A549 (cell line): ENCODE measurements at regions not wholly inside any gene's neighbourhood (a gene's known extent, or its start where the extent isn't known, plus 50 kb on each side); places are given as distances from the start of the nearest gene placed in this dataset.

Source experiments
- ATAC-seq, 2 experiments: fragments of 200-7000 bp in 1 of 2; fragments of >200 bp in 1 of 2; cut with Nextera tagmentation in 1 of 2; cut with Tn5 transposase in 1 of 2; 3 replicates each; pipeline versions ENCODE4 v1.8.0 to v1.9.1; 2018 to 2020; ENCODE audit warnings: mild to moderate bottlenecking in 1 of 2, moderate library complexity in 1 of 2
- CTCF ChIA-PET: fragments of 300-600 bp; sonication (Branson Sonifier 250); formaldehyde crosslinking; extraction: SDS; loops from one replicate; lab custom pipeline; 2021; ENCODE audit warnings: antibody characterized with exemption, inconsistent platforms; lab: Yijun Ruan, JAX
- POLR2A ChIA-PET: fragments of 350-600 bp; formaldehyde crosslinking; extraction: SDS; loops from one replicate; lab custom pipeline; 2021; ENCODE audit warnings: antibody characterized with exemption, inconsistent platforms; lab: Yijun Ruan, JAX
- DNase-seq, 2 experiments: peaks; one replicate each; pipeline versions ENCODE4 v3.0.0 to v3.0.0-alpha.2; 2011 to 2016; ENCODE audit warnings: low read depth in 1 of 2, low spot score in 1 of 2
- FAIRE-seq: peaks from 2 replicates; lab custom pipeline; 2011; peaks lifted over from hg19 to GRCh38; lab: Jason Lieb, UNC
- H3K27ac ChIP-seq, 2 experiments: fragments of >200 bp; sonication (Bioruptor Twin); formaldehyde crosslinking; 3 replicates each; pipeline ENCODE4 v1.5.1; 2016 to 2017
- H3K4me1 ChIP-seq: fragments of >200 bp; sonication (Bioruptor Twin); formaldehyde crosslinking; 3 replicates; pipeline ENCODE4 v1.6.1; 2016
- H3K4me2 ChIP-seq: fragments of >200 bp; sonication (Bioruptor Twin); formaldehyde crosslinking; 3 replicates; pipeline ENCODE4 v1.6.1; 2016
- H3K4me3 ChIP-seq: fragments of >200 bp; sonication (Bioruptor Twin); formaldehyde crosslinking; 3 replicates; pipeline ENCODE4 v1.5.1; 2016
- H3K9me3 ChIP-seq: fragments of >200 bp; sonication (Bioruptor Twin); formaldehyde crosslinking; 3 replicates; pipeline ENCODE4 v1.6.1; 2016
- BCL3 ChIP-seq: fragments of >200 bp; sonication (Bioruptor Twin); formaldehyde crosslinking; IDR thresholded peaks from 3 replicates; pipeline ENCODE4 v1.6.1; 2016
- CEBPB ChIP-seq, 2 experiments: fragments of >200 bp in 1 of 2; sonication (Bioruptor Twin) in 1 of 2; formaldehyde crosslinking in 1 of 2; IDR thresholded peaks; 2 replicates each; pipeline ENCODE4 v1.6.1; 2012 to 2016
- CHD4 ChIP-seq: fragments of 200-600 bp; sonication (generic); IDR thresholded peaks from 2 replicates; pipeline ENCODE4 v1.6.1; 2016; ENCODE audit warnings: antibody characterized with exemption, mild to moderate bottlenecking, borderline replicate concordance
- EHF ChIP-seq: fragments of 250-450 bp; sonication (Bioruptor Pico); IDR thresholded peaks from 2 replicates; pipeline ENCODE4 v1.5.0; 2020; ENCODE audit warnings: mild to moderate bottlenecking
- EHMT2 ChIP-seq: fragments of 200-600 bp; sonication (generic); IDR thresholded peaks from 2 replicates; pipeline ENCODE4 v1.6.1; 2016; ENCODE audit warnings: antibody characterized with exemption, low read depth, mild to moderate bottlenecking, moderate library complexity
- EP300 ChIP-seq, 2 experiments: fragments of >200 bp; sonication (Bioruptor Twin); formaldehyde crosslinking; IDR thresholded peaks; 2 replicates in 1 of 2; 3 replicates in 1 of 2; pipeline ENCODE4 v1.6.1; 2016 to 2017
- FOSB ChIP-seq: fragments of 250-450 bp; sonication (Bioruptor Pico); IDR thresholded peaks from 2 replicates; pipeline ENCODE4 v1.5.0; 2020; ENCODE audit warnings: mild to moderate bottlenecking, moderate library complexity
- FOSL2 ChIP-seq, 2 experiments: fragments of 450-650 bp in 1 of 2; fragments of >200 bp in 1 of 2; sonication (Bioruptor Twin) in 1 of 2; formaldehyde crosslinking; IDR thresholded peaks; 2 replicates each; pipeline versions ENCODE4 v1.5.0 to v1.6.1; 2016 to 2020; ENCODE audit warnings: mild to moderate bottlenecking in 1 of 2, moderate library complexity in 1 of 2
- GATA3 ChIP-seq: IDR thresholded peaks from 2 replicates; pipeline ENCODE4 v1.6.1; 2012; ENCODE audit warnings: borderline replicate concordance
- HDAC2 ChIP-seq: fragments of 200-600 bp; sonication (generic); IDR thresholded peaks from 2 replicates; pipeline ENCODE4 v1.6.1; 2016
- JUN ChIP-seq, 2 experiments: fragments of >200 bp; sonication (Bioruptor Twin); formaldehyde crosslinking; IDR thresholded peaks; 2 replicates in 1 of 2; 3 replicates in 1 of 2; pipeline ENCODE4 v1.6.1; 2016 to 2017
- KDM1A ChIP-seq: fragments of 200-600 bp; sonication (generic); IDR thresholded peaks from 2 replicates; pipeline ENCODE4 v1.6.1; 2016; ENCODE audit warnings: low read depth, mild to moderate bottlenecking
- MAFK ChIP-seq: fragments of 450-650 bp; IDR thresholded peaks from 2 replicates; pipeline ENCODE4 v1.6.1; 2014; ENCODE audit not compliant: partially characterized antibody
- MAX ChIP-seq: IDR thresholded peaks from 2 replicates; pipeline ENCODE4 v1.6.1; 2012
- MYC ChIP-seq: IDR thresholded peaks from 2 replicates; pipeline ENCODE4 v1.6.1; 2012; ENCODE audit warnings: mild to moderate bottlenecking, inconsistent platforms, low read length, improper control_type of control experiment, borderline replicate concordance
- NPAS2 ChIP-seq: fragments of 250-450 bp; sonication (Bioruptor Pico); IDR thresholded peaks from 2 replicates; pipeline ENCODE4 v1.8.0; 2022; ENCODE audit warnings: mild to moderate bottlenecking, moderate library complexity, borderline replicate concordance
- NR3C1 ChIP-seq: fragments of >200 bp; sonication (Bioruptor Twin); formaldehyde crosslinking; IDR thresholded peaks from 3 replicates; pipeline ENCODE4 v1.6.1; 2017
- POLR2AphosphoS2 ChIP-seq: conservative IDR thresholded peaks from 2 replicates; pipeline ENCODE4 v1.6.1; 2012; ENCODE audit warnings: low read length, improper control_type of control experiment, inconsistent platforms
- RARB ChIP-seq: fragments of 250-450 bp; sonication (Bioruptor Pico); IDR thresholded peaks from 2 replicates; pipeline ENCODE4 v1.8.0; 2021; ENCODE audit warnings: mild to moderate bottlenecking, moderate library complexity
- RCOR1 ChIP-seq: fragments of 150-350 bp; IDR thresholded peaks from 2 replicates; pipeline ENCODE4 v1.6.1; 2014; ENCODE audit warnings: antibody characterized with exemption, low read length, low read depth
- RFX5 ChIP-seq: fragments of 450-650 bp; IDR thresholded peaks from 2 replicates; pipeline ENCODE4 v1.7.1; 2014; ENCODE audit warnings: antibody characterized with exemption, mild to moderate bottlenecking, moderate library complexity
- SREBF2 ChIP-seq: fragments of 450-650 bp; IDR thresholded peaks from 2 replicates; pipeline ENCODE4 v1.6.1; 2014; ENCODE audit warnings: mild to moderate bottlenecking, moderate library complexity
- ZC3H11A ChIP-seq: fragments of 450-650 bp; IDR thresholded peaks from 2 replicates; pipeline ENCODE4 v1.6.1; 2014; ENCODE audit warnings: antibody characterized with exemption, mild to moderate bottlenecking
- ZNF302 ChIP-seq: fragments of 250-450 bp; sonication (Bioruptor Pico); IDR thresholded peaks from 2 replicates; pipeline ENCODE4 v1.9.0; 2021; ENCODE audit warnings: inconsistent platforms, mild to moderate bottlenecking, moderate library complexity
- ZSCAN20 ChIP-seq: fragments of 250-450 bp; sonication (Bioruptor Pico); IDR thresholded peaks from 2 replicates; pipeline ENCODE4 v1.8.0; 2022; ENCODE audit warnings: mild to moderate bottlenecking, moderate library complexity
- WGBS: methylation state at CpG from one replicate; pipeline ENCODE4 v1.1.6; 2017; ENCODE audit errors: missing lambda C conversion rate; 5-methylcytosine and 5-hydroxymethylcytosine counted together
- TF ChIP-seq, protein P1 (sequence below): fragments of 250-450 bp; sonication (Bioruptor Pico); IDR thresholded peaks from 2 replicates; pipeline ENCODE4 v1.5.0; 2020; ENCODE audit warnings: low read depth, mild to moderate bottlenecking, moderate library complexity
- TF ChIP-seq, protein P2 (sequence below): fragments of 150-350 bp; IDR thresholded peaks from 2 replicates; pipeline ENCODE4 v1.6.1; 2014; ENCODE audit warnings: low read depth, mild to moderate bottlenecking, low read length

DNA sequence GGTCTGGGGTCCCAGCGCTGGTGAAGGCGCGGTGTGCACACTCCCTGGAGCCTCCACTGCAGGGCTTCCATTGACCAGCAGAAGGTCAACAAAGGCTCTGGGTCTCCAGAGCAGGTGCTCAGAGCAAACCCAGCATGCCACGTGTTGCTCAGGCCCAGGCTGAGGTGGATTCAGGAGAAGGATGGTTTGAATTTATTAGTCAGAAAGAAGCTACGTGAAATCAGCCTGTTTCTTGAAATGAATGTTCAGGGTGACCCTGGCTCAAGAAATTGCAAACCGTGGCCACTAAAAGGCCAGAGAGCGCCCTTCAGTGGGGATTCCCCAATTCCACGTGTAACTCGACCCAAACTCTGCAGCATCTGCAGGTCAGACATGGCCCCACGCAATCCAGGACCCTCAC is 82.7 kb upstream of the PFKP start:
- Histone ChIP-seq H3K27ac (no peak overlapping the region), H3K9me3 (0 out of 3 replicates have a peak, but pooled peaks cover 6% of the 10 kb centered on the region), H3K4me2 (no peak overlapping the region), H3K4me1 (peaks cover 20% of the 10 kb centered on the region), H3K4me3 (no peak overlapping the region)
- DNase-seq, result no peak
- ChIA-PET POLR2A (no interaction called here), CTCF (interaction anchor here (1.2 to 2.1 kb wide), 3 partner anchors 47 to 59 kb away, joined by 3 to 11 read pairs (median 6); no protein-coding TSS in a partner anchor)
- FAIRE-seq, result no peak
- no peak for ATAC-seq
- WGBS, result 82% methylated on average over 7 of the region's 10 CpGs
- TF ChIP-seq ZC3H11A (no peak), EP300 (IDR thresholded peaks at IDR 0.05) (no peak), HDAC2 (no peak), NPAS2 (CRISPR knock-in tag) (no peak), BCL3 (no peak), MAX (no peak), SREBF2 (no peak), NR3C1 (no peak), ZNF302 (CRISPR knock-in tag) (no peak), MAFK (no peak), POLR2AphosphoS2 (no peak)

GRCh38 chr10:2982146-2982545 is 85.2 kb upstream of the PFKP start:
- no peak overlapping the region for H3K4me2 ChIP-seq
- no peak overlapping the region for H3K4me3 ChIP-seq
- 73% methylated on average over 7 of the region's 7 CpGs for WGBS
- ATAC-seq (no peak), FAIRE-seq (no peak), DNase-seq (no peak)
- POLR2A ChIA-PET, result no interaction called here
- H3K9me3 ChIP-seq, result no peaks in the 10 kb centered on the region
- TF ChIP-seq EHF (CRISPR knock-in tag), result no peak
- TF ChIP-seq RCOR1, result no peak
- TF ChIP-seq CEBPB (IDR thresholded peaks at IDR 0.05), result no peak
- TF ChIP-seq RARB (CRISPR knock-in tag), result no peak
- no peak for TF ChIP-seq BCL3
- no peak for TF ChIP-seq RFX5
- TF ChIP-seq EHMT2, result no peak
- TF ChIP-seq CHD4, result no peak
- TF ChIP-seq ZC3H11A, result no peak
- TF ChIP-seq JUN (IDR thresholded peaks at IDR 0.05), result no peak
- TF ChIP-seq, protein P1, sequence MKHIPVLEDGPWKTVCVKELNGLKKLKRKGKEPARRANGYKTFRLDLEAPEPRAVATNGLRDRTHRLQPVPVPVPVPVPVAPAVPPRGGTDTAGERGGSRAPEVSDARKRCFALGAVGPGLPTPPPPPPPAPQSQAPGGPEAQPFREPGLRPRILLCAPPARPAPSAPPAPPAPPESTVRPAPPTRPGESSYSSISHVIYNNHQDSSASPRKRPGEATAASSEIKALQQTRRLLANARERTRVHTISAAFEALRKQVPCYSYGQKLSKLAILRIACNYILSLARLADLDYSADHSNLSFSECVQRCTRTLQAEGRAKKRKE (CRISPR knock-in tag), result no peak
- TF ChIP-seq POLR2AphosphoS2, result no peak
- TF ChIP-seq MYC, result no peak
- no peak for TF ChIP-seq FOSB (CRISPR knock-in tag)
- TF ChIP-seq KDM1A, result no peak
- TF ChIP-seq, protein P2, sequence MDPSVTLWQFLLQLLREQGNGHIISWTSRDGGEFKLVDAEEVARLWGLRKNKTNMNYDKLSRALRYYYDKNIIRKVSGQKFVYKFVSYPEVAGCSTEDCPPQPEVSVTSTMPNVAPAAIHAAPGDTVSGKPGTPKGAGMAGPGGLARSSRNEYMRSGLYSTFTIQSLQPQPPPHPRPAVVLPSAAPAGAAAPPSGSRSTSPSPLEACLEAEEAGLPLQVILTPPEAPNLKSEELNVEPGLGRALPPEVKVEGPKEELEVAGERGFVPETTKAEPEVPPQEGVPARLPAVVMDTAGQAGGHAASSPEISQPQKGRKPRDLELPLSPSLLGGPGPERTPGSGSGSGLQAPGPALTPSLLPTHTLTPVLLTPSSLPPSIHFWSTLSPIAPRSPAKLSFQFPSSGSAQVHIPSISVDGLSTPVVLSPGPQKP, result no peak
- no peak for TF ChIP-seq FOSL2 (IDR thresholded peaks at IDR 0.05)
- no peak for TF ChIP-seq FOSL2 (CRISPR knock-in tag; IDR thresholded peaks at IDR 0.05)
- TF ChIP-seq ZSCAN20 (CRISPR knock-in tag), result no peak
- TF ChIP-seq ZNF302 (CRISPR knock-in tag), result no peak
- no peak for TF ChIP-seq GATA3
- CTCF ChIA-PET, result interaction anchor here (0.6 to 2.0 kb wide), 7 partner anchors 11 to 431 kb away, joined by 3 to 8 read pairs (median 3); no protein-coding TSS in a partner anchor
- no peak overlapping the region for H3K27ac ChIP-seq
- peaks cover 20% of the 10 kb centered on the region for H3K4me1 ChIP-seq
